Right renal cortex interstitium (tissue), 3 donors: ENCODE measurements at regions not wholly inside any gene's neighbourhood (a gene's known extent, or its start where the extent isn't known, plus 50 kb on each side); places are given as distances from the start of the nearest gene placed in this dataset.

Experiments
- DNase-seq, 3 donors: peaks; one replicate each; pipeline ENCODE4 v3.0.0-alpha.2; 2013; ENCODE audit warnings: low read depth in 3 of 3, low spot score in 2 of 3

DNA sequence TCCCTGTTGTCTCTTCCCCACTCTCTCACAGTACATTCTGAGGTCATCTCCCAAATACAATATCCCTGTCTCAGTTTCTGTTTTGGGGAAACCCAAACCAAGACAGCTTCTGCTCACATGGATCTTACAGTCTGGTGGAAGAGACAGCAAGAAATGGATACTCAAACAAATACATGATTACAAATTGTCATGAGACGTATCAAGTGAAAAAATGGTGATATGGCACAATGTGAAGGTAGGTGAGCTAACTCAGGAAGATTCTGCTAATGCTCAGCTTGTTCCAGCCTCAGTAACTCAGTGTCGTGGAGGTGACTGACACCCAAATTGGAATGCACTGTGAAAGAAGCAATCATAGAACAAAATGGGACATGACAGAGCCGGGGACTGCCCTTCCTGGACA, 68.3 kb downstream of the CHST1 start:
- DNase-seq, result no peak

- no peak for DNase-seq
Observed at GRCh38 chr11:45596571-45596970, 68.9 kb downstream of the CHST1 start.

DNA sequence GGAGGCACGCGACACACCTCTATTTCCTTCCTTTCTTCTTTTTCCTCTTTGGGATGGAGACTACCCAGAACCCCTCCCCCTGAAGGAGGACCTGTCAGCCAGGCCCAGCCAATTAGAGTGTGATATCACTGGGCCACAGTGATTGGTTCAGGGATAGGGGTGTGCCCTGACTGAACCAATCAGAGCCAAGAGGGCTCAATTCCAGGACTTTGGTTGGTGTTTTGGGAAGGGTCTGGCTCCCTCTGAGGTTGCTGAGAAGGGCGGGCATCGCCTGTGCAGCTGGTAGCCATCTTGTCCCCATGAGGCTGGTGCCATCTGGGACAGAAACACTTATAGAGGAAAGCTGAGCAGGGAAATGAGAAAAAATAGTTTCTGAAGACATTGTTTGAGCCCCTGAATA, 71.4 kb downstream of the CHST1 start:
- DNase-seq, result no peak

DNA sequence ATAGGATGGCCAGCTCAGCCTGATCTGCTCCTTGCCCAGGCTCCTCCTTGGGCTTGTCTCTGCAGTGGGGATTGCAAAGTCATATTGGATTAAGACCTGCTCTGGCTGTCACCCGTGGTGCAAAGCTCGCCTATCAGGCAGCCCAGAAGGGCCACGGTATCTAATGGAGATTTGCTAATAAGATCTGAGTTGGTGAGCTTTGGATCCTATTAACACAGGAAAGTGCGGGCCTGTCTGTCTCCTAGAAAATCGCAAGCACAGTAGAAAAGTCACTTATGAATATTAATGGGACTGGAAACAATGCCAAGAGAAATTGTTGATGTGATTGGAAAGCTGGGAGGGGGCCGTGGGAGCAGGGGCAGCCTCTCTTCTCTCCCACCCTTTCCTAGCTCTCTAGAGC, 72.8 kb downstream of the CHST1 start:
- no peak for DNase-seq

DNA sequence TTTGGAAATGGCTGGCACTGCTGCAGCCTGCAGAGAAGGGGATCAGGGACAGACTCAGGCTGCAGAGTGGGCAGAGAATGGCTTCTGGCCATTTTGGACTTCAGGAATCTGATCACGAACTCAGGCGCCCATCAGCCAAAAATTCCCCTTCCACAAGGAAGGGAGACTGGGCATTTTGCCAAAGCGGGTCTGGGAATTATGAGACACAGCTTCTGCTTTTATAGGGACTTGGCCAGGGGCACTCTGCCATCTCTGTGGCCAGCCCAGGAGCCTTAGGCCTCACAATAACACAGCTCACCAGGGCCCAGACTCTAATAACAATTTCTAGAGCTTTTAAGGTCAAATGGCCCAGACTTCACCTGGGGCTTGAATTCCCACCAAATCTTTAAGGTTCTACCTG, 74.7 kb downstream of the CHST1 start:
- no peak for DNase-seq

DNA sequence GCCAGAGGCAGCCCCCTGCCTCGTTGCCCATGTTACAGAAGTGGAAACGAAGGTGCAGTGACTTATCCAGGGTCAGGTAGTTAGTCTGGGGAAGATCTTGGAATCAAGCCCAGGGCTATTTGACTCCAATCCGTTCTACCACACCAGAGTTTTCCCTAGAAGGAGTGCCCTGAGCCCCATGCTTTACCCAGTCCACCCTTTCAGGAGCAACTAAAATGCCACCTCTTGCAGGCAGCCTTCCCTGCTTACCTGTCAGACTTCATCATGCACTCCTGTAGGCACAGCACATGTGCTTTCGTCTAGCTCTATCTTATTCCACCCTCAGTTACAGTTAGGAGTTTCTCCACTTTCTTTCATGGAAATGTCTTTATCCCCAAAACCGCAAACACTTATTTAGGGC, 80.2 kb downstream of the CHST1 start:
- DNase-seq, result no peak

DNA sequence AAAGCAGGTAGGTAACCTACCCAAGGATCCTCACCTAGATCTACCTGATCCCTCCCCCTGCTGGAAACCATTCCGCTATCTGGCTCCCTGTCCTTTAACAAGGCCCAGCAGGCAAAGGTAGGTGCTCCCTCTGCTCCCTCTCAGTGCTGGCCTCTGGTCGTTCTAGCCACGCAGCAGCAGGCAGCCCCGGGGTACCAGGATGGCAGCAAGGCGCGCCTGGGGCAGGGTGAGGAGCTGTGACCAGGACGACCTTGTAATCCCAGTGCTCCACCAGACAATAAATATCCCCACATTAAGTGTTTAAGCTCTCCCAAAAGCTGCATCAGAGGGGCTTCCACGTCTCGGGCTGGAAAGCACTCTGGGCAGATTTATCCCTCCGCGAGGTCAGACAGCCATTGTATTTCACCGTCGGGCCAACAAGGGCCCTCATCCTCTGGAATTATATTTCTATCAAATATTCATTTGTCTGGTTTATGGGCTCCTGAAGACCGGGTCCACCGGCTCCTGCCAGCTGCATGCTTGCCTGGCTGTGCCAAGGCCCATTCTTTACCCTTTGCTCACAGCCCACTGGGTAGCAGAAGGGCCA, 81.3 kb downstream of the CHST1 start:
- DNase-seq, result no peak

DNA sequence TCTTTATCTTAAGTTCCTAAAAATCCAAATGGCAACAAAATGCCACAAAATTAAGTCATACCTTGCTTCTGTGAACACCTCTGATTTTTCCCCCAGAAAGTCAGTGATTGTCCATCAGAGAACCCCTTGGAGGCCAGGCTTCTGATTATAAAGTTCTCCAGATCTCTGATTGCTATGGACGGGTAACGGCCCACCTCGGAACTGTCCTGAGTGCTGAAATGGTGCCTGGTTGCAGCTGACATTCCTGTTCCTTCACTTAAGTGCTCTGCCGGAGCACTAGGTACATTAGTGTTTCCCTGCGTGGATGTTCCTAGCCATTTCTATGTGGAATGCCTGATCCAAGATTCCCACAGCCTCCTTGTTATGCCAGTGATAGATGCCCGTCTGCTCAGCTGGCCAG, 85.0 kb downstream of the CHST1 start:
- peak in 1 of 3 donors; percentile 32 for DNase-seq

DNA sequence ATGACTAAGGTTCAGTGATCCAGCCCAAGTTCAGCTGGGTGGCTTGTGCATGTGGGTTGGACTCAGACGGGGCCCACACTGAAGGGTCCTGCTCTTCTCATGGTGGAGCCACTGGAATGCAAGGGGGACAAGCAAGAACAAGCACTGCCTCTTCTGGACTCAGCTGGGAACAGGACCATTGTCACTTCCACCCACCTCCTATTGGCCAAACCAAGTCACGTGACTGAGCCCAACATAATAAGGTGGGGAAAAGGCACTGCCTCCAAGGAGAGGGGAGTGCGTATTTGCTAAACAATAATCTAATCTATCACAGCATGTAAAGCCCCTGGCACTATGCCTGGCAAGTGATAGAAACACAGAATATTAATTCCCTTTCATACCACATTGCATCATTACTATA, 87.1 kb downstream of the CHST1 start:
- DNase-seq, result no peak

- no peak for DNase-seq
Observed at GRCh38 chr11:45577752-45578151, 87.7 kb downstream of the CHST1 start.

- no peak for DNase-seq
Observed at GRCh38 chr11:45576461-45577215, 88.8 kb downstream of the CHST1 start.

DNA sequence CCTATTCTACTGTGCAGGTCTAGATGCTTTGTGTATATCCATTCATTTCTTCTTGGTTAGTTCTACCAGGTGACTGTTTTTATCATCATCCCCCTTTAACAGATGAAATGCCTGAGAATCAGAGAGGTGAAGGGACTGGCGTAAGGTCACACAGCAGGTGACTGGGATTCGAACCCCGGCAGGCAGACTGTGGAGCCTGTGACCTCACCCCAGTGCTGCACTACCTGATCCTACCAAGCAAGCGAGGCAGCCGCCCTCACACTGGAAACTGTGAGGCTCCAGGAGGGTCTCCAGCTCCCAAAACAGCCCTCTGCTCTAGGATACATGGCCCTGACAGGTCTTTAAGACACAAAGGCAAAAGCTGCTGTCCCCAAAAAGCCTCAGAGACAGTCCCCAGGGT, 91.7 kb downstream of the CHST1 start:
- DNase-seq, result no peak

DNA sequence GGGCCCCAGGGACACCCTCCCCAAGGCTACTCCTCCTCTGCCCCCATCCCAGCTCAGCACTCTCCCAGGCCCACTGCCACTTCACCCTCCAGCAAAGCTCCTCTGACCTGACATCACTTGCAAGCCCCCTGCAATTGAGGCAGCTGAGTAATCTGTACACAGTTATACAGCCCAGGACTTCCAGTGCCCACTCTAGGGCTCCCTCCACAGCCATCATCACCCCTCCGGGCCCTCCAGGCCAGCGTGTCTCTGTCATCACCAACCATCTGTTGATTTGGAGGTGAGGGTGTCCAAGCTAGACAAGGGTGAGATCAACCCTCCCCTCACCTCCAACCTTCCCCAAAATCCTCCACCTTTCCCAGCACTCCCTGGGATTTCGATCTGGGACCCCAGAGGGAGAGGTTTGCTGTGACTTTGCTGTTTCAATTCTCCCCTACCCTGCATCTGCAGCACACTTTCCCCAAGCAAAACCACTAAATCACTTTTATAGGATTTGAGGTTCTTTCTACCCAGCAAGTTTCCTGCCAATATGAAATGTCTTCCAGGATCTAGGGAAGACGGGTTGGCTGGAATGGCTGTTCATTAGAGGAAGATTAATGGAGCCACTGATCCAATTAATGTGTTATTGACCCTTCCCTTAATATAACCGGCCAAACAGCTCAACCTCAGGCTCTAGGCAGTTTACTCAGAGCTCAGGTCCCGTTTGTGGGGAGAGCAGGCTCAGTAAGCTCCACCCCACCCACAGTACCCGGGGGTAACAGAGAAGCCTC, 92.9 kb downstream of the CHST1 start:
- no peak for DNase-seq

DNA sequence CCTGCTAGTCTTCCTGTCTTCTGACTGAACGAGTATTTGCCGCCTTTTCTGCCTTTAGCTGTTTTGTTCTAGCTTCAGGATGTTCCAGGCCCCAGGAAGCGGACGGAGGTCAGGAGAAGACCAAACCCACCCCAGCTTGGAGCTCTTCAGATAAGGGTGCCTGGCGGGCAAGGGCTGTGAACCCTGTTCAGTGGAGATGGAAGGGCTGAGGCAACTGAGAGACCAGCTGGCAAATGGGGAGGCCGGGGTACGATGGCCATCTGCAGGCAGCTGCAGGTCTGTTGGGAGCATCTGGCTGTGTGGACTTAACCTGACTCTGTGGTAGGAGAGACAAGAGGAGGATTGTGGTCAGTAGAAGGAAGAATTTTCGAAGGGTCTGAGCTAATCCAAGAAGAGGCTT, 95.6 kb downstream of the CHST1 start:
- DNase-seq, result no peak

DNA sequence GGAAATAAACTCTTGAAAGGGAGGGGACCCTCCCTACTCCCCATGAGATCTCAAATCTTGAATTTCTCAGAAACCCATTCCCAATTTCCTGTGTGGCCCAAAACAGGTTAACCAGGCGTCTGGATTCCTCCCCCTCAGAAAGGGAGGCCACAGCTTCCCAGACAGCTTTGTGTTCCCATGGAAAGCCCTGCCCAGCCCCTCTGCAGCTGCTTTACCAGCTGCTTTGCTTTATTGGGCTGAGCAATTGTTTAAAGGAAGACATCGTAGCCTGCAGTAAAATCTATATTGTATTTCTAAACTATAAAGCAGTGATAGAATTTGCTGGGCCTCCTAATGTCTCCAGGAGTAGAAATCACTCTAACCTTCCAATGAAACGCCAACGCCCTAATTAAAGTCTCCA, 97.4 kb downstream of the CHST1 start:
- DNase-seq, result no peak

GRCh38 chr11:45565446-45565988, 99.9 kb downstream of the CHST1 start:
- no peak for DNase-seq

- DNase-seq, result no peak
Observed at GRCh38 chr11:45563810-45564209, 101.6 kb downstream of the CHST1 start.

DNA sequence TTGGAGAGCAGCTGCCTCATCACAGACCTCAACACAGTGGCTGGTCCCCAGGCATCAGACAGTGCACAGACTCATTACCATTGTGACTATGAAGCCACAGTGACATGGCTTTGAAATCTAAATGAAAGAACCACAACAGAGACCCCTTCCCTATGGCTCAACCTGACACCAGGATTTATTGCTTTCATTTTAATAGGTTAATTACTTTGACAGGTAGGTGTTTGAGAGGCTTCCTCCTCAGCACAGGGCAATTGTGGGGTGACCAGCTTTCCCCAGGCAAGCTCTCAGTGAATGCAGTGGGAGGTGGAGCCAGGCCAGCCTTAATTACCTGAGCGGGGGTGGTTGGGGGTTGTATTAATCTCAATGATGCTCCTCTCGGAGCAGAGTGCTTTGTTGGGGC, 102.3 kb downstream of the CHST1 start:
- DNase-seq, result no peak

DNA sequence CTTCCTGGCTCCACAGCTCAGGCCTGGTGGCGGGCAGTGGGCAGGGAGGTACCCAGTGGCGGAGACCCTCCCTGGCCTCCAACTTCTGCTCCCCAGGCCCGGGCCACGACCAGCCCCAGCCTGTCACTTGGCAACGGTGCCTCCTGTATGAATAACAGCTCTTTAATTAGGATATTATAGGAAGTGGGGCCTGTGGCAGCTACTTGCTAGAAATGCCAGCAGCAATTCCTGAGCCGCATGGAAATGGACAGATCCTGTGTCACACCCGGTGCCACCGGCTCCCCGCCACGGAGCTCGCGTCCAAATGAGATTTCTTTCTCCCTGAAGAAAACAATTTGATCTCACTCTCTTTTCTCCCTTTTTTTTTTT, 104.5 kb downstream of the CHST1 start:
- DNase-seq, result no peak

DNA sequence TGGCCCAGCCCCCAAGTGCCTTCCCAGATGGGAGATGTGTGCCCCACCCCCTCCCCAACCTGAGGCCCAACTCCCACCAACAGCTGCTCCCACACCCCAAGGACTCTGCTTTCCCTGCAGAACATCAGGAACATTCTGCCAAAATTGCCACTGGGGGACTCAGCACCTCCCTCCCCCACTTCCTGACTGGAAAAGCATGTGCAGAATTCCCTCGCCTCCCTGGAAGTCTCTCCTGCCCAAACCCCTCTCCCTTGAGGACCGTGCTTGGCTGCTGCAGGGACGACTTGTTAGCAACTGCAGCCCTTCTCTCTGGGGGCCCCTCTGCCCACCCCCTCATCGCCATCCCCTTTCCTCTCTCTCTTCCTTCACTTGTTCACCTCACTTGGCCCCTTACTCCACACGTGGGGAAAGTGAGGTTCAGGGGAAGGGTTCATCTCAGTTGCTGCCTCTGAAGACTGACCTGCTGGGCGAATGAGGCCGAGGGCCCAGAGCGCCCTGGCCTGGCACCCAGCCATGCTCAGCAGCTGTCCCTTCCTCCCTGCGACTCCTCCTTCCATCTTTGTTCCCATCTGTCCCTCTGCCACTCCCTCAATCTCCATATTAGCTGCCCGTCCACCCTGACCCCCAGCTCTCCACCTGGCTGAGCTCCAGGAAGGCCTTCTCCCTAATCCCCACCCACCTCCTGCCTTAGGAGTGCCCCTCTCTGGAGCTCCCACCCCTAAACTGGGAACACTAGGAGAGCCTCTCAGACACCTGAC, 105.1 kb downstream of the CHST1 start:
- DNase-seq, result no peak
